HG03520 (cell line): ENCODE measurements at regions not wholly inside any gene's neighbourhood (a gene's known extent, or its start where the extent isn't known, plus 50 kb on each side); places are given as distances from the start of the nearest gene placed in this dataset.
"Not testable (repeated sequence)": the region's sequence is repeated elsewhere in the genome, so short reads cannot be mapped to it uniquely, and the experiment has no call there.

ENCODE experiments used
- ATAC-seq: cut with Tn5 transposase; IDR thresholded peaks from one replicate; pipeline ENCODE4 v1.9.1; 2021; ENCODE audit warnings: mild to moderate bottlenecking, moderate library complexity; ENCODE audit not compliant: unreplicated experiment

DNA sequence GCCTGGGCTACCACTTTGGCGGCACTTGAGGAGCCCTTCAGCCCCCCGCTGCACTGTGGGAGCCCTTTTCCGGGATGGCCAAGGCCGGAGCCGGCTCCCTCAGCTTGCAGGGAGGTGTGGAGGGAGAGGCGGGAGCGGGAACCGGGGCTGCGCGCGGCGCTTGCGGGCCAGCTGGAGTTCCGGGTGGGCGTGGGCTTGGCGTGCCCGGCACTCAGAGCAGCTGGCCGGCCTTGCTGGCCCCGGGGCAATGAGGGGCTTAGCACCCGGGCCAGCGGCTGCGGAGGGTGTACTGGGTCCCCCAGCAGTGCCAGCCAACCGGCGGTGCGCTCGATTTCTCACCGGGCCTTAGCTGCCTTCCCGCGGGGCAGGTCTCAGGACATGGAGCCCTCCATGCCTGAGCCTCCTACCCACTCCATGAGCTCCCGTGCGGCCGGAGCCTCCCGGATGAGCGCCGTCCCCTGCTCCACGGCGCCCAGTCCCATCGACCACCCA lies 1602.9 kb upstream of the PCDH7 start:
- ATAC-seq = not testable (repeated sequence)

DNA sequence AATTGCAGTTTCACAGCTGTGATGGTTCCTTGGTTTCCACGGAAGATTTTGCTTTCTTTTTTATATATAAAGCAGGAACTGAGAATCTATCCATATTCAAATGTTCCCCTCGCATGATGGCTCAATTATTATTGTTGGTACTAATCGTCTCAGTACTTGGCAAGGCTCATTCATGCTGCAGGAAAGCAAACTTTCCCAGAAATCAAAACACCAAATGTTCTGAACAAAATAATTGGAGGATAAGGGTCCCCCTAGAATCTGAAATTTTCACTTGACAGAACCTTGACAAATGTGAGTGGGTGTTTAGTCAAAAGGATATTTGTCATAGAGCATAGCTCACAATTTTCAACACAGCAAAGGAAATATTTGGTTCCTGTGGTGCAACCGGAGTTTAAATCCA lies 1598.6 kb upstream of the PCDH7 start:
- no peak for ATAC-seq

DNA sequence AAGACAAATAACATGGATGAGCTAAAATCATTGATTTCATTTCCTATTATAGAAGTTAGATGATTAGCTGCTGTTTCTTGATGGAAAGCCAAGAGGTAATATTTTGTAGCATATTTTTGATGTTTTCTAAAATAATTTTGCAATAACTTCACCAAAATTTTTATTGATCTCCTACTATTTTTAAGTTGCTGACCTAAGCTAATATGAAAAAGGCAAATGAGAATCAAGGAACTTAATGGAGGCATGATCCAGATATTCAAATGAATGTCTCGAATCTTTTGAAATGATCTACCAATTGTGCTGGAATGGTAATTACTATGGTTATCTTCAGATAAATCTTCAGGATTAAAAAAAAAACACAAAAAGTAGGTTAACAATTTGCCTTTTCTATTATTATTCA lies 1591.4 kb upstream of the PCDH7 start:
- ATAC-seq = no peak

DNA sequence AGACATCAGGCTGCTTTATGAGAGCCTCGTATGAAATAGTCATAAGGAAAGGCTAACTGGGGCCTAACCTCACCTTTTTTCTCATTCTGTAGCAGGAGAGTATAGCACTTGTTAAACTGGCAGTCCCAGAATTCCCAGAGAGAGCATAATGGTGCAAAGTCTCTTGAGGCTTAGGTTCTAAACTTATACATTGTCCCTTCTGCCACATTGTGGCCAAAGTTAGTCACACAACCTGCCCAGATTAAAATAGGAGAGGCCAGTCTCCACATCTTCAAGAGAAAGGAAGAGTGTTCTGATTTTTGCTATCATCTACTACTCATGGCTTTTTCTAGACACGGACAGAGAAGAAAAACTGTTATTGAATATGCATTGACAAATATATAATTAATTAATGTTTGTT lies 1588.9 kb upstream of the PCDH7 start:
- no peak for ATAC-seq

DNA sequence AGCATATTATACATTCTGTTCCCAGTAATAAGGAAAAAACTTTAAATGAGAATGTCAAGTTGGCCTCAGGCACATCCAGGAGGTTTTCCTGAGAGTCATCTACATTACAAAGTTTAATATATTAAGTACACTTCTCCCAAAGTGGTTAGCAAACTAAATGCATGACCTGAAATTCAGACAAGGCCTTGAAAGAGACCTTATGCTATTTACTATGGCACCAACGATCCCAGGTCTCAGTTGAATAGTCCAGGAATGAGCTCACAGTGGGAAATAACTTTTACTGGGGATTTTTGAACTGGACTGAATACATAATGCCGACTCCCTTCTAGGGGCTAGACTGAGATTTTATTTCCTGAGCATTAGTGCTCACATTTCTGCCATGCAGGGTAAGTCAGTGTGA lies 1577.5 kb upstream of the PCDH7 start:
- no peak for ATAC-seq

DNA sequence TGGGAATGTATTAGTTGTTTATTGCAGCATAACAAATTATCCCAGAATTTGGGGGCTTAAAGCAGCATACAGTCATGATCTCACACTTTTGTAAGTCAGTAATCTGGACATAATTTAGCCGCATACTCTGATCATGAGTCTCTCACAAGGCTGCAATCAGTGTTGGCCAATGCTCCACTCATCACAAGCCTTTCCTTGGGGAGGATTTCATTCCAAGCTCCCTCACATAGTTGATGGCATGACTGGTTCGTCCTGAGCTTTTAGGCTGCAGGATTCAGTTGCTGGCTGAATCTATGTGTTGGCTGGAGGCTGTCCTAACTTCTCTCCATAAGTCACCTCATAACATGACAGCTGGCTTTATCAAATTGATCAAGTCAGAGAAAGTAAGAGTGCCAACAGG lies 1568.6 kb upstream of the PCDH7 start:
- ATAC-seq = no peak

DNA sequence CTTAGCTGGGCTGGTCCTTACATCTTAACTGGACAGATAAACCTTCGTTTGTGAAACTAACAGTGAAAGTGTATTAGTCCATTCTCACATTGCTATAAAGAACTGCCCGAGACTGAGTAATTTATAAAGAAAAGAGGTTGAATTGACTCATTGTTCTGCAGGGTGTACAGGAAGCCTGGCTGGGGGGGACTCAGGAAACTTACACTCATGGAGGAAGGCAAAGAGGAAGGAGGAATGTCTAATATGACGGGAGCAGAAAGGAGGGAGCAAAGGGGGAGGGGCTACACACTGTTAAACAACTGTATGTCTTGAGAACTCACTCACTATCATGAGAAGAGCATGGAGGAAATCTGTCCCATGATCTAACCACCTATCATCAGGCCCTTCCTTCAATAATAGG lies 1566.5 kb upstream of the PCDH7 start:
- no peak for ATAC-seq

DNA sequence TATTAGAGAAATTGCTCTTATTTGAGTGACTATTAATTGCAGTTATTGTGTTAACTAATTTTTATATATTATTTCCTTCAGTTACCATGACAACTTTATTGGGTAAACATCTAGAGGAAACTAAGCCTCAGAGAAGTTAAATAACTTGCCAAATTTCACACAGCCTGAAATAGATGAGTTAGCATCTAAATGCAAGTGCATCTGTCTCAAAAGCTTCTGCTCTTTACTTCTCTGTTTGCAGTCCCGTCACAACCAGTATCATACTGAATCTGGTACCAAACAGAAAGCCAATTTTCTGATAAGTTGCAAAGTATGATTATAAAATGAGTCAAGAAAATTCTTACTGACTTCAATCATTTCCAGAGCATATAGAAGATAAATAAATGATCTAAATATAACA lies 1544.9 kb upstream of the PCDH7 start:
- ATAC-seq = no peak

DNA sequence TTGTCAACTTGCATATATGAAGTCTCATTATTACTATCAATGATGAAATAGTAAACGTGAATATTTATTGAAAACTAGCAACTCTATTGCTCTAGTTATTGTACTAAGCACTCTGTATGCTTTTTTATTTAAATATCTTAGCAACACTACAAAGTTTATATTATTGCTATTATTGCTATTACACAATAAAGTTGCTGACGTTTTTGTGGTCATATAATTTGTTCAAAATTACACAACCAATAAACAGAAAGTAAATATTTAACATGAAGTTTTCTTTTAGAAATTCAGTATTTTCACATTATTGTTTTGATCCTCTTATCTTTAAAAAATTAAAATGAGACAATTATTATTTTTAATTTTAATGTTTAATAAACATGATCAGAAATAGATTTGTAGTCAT lies 1521.1 kb upstream of the PCDH7 start:
- no peak for ATAC-seq

DNA sequence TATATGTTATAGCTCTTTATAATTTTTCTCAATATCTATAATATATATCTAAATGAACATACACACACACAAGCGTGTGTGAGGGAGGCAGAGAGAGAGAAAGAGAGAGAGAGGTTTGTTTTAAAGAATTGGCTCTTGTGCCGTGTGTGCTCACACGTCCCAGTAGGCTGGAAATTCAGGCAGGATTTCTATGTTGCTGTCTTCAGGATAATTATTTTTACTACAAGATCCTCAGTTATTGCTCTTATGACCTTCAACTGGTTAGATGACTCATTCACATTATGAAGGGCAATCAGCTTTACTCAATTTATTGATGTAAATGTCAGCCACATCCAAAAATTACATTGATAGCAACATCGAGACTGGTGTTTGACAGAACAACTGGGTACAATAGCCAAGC lies 1520.7 kb upstream of the PCDH7 start:
- ATAC-seq = no peak

DNA sequence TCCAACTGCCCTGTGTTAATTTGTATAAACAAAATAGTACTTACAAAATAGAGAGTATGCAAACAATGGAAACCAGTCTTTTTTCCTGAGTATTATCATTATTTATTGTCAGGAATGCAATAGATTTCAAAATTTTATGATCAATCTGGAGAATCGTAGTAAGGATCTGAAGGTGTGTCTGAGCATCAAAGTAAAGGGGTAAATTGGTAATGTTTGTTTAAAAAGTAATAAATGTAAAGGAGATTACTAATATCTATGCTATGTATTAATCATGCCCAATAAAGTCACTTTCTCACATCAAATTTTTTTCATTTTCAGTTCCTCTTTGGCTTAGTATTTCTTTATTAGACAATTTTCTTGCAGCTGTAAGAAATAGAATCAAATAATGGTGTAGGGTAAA lies 1507.1 kb upstream of the PCDH7 start:
- no peak for ATAC-seq

DNA sequence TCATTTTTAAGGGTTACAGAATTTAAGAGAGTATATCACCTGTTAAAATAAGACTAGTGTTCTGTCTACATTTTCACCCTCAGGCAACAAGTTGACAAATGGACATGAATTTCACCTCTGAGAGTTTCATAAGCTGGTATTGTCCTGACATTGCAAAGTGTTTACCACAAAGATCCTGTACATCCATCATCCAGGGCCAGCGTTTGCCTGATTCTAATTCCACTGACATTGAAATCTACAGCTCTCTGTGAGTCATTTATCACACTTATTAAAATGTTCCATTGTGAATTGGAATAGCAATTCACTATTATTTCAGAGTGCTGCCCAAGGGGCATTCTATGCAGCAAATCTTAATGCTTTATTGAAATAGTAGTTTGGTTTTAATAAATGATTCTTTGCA lies 1499.4 kb upstream of the PCDH7 start:
- no peak for ATAC-seq

DNA sequence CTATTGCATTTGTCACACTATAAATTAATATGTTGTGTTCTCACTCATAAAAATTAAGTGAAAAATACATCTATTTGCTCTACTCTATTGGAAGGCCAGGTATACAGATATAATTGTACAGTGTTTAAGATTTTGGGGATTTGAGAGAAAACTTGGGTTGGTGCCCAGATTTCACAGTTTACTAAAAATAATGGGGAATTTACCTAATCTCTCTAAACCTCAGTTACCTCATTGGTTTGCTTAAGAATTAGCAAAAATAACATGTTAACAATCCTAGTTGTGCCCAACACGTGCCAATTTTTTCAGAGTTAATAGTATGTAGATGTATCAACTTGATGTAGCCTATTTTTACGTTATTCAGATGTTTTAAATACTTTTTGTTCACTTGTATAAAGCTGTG lies 1495.3 kb upstream of the PCDH7 start:
- no peak for ATAC-seq

DNA sequence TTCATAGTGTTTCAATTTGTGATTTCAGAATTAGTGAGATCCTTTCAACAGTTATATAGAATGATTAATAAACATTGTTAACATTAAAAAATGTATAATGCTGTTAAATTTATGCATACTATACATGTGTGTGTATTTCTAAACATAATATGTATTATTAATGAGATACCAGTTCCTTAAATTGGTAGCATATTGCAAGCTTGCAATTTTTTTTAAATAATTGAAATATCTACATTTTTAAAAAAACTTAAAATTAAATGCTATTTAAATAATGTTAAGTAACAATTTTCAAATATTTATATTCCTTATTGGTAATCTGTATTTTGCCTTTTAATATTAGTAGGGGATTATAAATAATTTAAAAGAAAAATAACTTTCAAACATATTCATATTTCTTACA lies 1479.5 kb upstream of the PCDH7 start:
- no peak for ATAC-seq

DNA sequence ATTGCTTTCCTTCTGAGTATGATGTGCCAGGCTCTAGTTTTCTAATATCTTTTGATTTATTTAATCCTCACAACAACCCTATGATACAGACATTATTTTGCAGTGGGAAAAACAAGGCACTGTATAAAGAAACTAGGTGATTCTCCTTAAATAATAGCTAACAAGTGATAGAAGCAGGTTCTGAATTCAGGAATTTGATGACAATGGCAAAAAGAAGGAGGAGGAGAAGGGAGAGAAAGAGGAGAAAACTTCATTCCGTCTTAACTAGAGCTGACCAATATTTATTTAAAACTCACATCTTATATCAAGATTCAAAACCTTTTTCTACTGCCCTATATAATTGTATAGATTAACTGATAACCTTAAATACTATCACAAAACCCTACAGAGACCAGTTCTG lies 1477.1 kb upstream of the PCDH7 start:
- ATAC-seq = no peak

DNA sequence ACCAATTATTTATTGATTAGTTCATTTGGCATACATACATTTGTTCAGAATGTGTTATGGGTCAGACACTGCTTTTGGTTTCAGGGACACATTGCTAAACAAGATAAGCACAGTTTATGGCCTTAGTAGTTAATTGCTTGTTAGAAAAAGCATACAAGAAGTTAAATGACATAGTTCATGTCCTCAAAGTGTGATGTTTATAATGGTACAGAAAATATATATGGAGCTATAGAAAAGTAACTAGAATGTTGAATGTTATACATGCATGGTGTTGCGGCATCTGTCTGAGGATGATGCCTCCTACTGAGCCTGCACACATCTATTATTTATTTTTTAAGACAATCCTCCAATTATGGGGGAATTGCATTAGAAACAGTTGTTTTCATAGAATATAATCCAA lies 1476.3 kb upstream of the PCDH7 start:
- no peak for ATAC-seq

DNA sequence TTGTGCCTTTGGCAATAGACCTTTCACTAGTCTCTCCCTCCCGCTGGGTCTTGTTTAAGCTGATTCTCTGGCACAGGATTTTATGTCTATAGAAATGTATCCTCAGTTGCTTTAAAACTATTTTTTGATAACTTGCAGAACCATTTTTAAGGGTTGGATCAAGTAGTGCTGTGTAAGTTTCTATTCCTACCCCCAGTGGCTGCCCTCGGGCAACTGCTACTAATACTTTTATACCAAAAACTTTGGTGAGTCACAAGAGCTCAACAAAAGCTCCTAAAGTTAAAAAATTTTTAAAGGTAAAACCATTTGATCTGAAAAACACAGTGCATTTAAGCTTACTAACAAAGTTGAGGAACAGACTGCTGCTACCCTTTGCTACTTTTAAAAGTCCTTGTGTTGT lies 1460.6 kb upstream of the PCDH7 start:
- ATAC-seq = no peak

DNA sequence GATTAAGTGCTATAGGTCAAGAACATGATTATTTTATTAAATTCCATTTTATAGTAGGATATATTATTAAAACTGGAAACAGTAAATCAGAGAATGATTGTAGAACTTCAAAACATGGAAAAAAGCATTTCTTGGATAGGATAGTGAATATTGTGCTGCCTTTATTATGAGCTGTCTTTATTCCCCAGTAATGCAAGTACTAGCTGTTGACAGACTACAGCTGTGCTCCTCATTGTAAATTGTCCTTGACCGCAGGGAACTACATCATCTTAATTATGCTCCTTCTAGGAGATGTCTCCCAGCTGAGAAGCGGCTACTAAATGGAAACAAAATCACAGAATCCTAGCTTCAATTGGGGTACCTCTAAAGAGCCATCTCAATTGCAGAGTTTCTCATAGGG lies 1457.2 kb upstream of the PCDH7 start:
- no peak for ATAC-seq

DNA sequence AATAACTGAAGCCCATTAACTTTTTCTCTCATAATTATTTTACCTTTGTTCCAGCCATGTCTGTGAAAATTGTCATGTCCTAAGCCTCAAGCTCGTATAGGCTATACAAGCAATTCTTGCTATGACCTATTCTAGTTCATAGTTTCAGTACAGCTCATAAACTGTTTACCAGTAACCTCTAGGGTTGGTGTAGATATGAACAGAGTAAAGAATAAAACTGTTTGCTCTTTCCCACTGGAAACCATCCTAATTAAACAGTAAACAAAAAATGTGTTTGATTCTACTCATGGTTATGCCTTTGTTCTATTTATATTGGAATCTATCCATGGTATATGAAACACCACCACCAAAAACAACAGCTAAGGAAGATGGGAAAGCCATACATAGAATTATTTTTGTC lies 1444.0 kb upstream of the PCDH7 start:
- ATAC-seq = no peak

DNA sequence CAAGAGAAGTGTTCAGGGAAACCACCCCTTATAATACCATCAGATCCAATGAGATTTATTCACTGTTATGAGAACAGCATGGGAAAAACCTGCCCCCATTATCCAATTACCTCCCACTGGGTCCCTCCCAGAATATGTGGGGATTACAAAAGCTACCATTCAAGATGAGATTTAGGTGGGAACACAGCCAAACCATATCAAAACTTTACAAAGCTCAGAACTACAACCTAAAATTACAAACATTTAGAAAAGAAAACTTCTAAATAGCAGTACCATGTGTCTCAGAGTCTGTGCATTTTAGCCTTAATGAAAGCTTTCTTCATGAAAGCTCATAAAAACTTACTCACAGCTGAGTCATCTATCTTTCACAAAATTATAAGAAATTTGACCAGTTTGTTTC lies 1442.8 kb upstream of the PCDH7 start:
- ATAC-seq = no peak

DNA sequence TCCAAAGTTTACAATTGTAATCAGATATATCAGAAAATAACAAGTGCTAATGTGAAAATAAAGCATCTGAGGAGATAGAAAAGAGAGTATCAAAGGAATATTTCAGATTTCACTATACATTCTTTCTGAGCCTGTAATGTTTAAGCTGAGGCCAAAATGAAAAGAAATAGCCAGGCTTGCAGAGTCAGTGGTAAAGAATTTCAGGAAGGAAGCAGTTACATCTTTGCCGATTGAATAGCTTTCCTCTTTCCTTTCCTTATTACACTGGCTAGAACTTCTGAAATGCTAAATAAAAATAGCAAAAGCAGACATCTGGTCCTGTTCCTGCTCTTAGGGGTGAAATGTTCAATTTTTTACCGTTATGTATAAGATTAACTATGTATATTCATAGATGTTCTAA lies 1441.6 kb upstream of the PCDH7 start:
- ATAC-seq = no peak

DNA sequence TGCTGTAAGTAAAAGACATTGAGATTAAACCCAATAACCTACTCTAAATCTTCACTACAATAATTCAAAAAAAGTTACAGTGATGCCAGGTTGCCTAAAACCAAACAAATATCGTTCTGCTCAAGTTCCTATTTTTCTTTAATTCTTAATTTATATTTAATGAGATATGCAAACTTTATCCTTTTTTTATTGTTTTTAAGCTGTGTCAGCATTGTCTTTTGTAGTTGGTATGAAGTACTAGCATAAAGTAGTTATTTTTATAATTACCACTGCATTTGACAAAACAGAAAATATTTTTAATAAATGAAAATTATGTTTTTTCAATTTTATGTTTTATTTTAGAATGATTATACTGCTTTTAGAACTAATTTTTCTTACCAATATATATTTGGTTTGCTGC lies 1431.1 kb upstream of the PCDH7 start:
- no peak for ATAC-seq

DNA sequence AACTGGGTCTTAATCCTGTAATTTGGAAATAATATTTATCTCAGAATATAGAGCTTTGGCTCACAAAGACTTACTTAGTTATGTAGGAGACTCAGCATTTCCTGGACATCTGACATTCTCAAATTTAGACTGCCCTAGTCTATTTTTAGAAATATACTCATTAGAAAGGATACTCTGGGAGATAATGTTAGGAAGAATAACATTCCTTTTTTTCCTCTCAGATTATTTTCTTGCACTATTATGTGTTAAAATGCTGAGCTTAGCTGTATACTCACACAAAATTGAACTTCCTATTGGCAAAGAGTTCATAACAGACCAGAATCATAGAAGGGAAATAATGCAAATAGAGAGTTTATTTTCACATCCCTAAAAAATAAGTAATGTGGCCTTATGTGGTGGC lies 1424.9 kb upstream of the PCDH7 start:
- no peak for ATAC-seq

DNA sequence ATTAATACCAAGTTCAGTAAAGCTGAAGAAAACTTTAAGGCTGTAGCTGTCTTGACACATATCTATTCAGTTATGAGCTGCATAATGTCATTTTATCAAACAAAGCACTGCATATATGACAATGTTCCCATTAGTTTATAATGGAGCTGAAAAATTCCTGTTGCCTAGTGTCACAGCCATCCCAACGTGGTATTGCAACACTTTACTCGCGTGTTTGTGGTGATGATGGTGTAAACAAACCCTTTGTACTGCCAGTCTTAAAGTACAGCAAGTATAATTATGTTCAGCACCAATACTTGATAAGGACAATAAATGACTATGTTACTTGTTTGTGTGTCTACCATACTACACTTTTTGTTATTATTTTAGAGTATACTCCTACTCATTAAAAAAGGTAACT lies 1415.6 kb upstream of the PCDH7 start:
- ATAC-seq = no peak
